NB4 (cell line): ENCODE measurements at regions not wholly inside any gene's neighbourhood (a gene's known extent, or its start where the extent isn't known, plus 50 kb on each side); places are given as distances from the start of the nearest gene placed in this dataset.
"Not testable (repeated sequence)": the region's sequence is repeated elsewhere in the genome, so short reads cannot be mapped to it uniquely, and the experiment has no call there.

ENCODE experiments used
- DNase-seq: peaks from one replicate; pipeline ENCODE4 v3.0.0; 2010; ENCODE audit warnings: low read depth
- H3K4me3 ChIP-seq: one replicate; pipeline ENCODE4 v1.5.1; 2011; ENCODE audit warnings: mild to moderate bottlenecking, low read depth, low read length, moderate library complexity
- CTCF ChIP-seq: IDR thresholded peaks from one replicate; pipeline ENCODE4 v1.5.1; 2012; ENCODE audit warnings: low read depth, low read length
- MAX ChIP-seq: IDR thresholded peaks from 2 replicates; pipeline ENCODE4 v1.6.1; 2011; ENCODE audit warnings: low read depth, low read length
- MYC ChIP-seq: IDR thresholded peaks from 2 replicates; pipeline ENCODE4 v1.6.1; 2011; ENCODE audit warnings: low read depth, low read length
- POLR2A ChIP-seq: IDR thresholded peaks from 2 replicates; pipeline ENCODE4 v1.6.1; 2011; ENCODE audit warnings: mild to moderate bottlenecking; ENCODE audit not compliant: insufficient read length; ENCODE audit errors: extremely low read depth

- TF ChIP-seq POLR2A (no peak), MAX (no peak), MYC (no peak), CTCF (no peak)
- no peak overlapping the region for H3K4me3 ChIP-seq
- no peak for DNase-seq
These were observed 340.2 kb upstream of the SOX9 start for GRCh38 chr17:71780596-71780995.

- not testable (repeated sequence) for DNase-seq, H3K4me3 ChIP-seq
These were observed 338.8 kb upstream of the SOX9 start for GRCh38 chr17:71782021-71782420.

GRCh38 chr17:71790791-71791190 lies 330.0 kb upstream of the SOX9 start:
- no peak for TF ChIP-seq POLR2A
- TF ChIP-seq MAX, result no peak
- no peak for TF ChIP-seq MYC
- no peak for TF ChIP-seq CTCF
- no peak overlapping the region for H3K4me3 ChIP-seq
- no peak for DNase-seq

- TF ChIP-seq POLR2A, result no peak
- TF ChIP-seq CTCF, result no peak
- no peak for TF ChIP-seq MAX
- TF ChIP-seq MYC, result no peak
- no peak for DNase-seq
- no peak overlapping the region for H3K4me3 ChIP-seq
These were observed 329.5 kb upstream of the SOX9 start for GRCh38 chr17:71791311-71791710.

GRCh38 chr17:71792966-71793365 lies 327.9 kb upstream of the SOX9 start:
- H3K4me3 ChIP-seq, result no peak overlapping the region
- TF ChIP-seq POLR2A, result no peak
- TF ChIP-seq MAX, result no peak
- no peak for TF ChIP-seq MYC
- no peak for DNase-seq

GRCh38 chr17:71793518-71793917 lies 327.3 kb upstream of the SOX9 start:
- H3K4me3 ChIP-seq, result no peak overlapping the region
- DNase-seq, result no peak
- TF ChIP-seq CTCF (no peak), MAX (no peak), POLR2A (no peak), MYC (no peak)

- no peak overlapping the region for H3K4me3 ChIP-seq
- no peak for TF ChIP-seq CTCF
- TF ChIP-seq POLR2A, result no peak
- no peak for TF ChIP-seq MYC
- no peak for TF ChIP-seq MAX
- no peak for DNase-seq
These were observed 322.1 kb upstream of the SOX9 start for GRCh38 chr17:71798701-71799100.
